GM19023 (cell line): ENCODE measurements at regions not wholly inside any gene's neighbourhood (a gene's known extent, or its start where the extent isn't known, plus 50 kb on each side); places are given as distances from the start of the nearest gene placed in this dataset.
"Not testable (repeated sequence)": the region's sequence is repeated elsewhere in the genome, so short reads cannot be mapped to it uniquely, and the experiment has no call there.

Source experiments
- ATAC-seq: cut with Tn5 transposase; IDR thresholded peaks from one replicate; pipeline ENCODE4 v1.9.1; 2021; ENCODE audit warnings: mild to moderate bottlenecking, moderate library complexity; ENCODE audit not compliant: unreplicated experiment

- ATAC-seq = no peak
Observed at GRCh38 chrX:94576367-94577004, 902.5 kb downstream of the FAM133A start.

GRCh38 chrX:94600077-94600476, 926.1 kb downstream of the FAM133A start:
- no peak for ATAC-seq

- no peak for ATAC-seq
Observed at GRCh38 chrX:94612140-94612539, 938.1 kb downstream of the FAM133A start.

- ATAC-seq = no peak
Observed at GRCh38 chrX:94633237-94633636, 959.2 kb downstream of the FAM133A start.

GRCh38 chrX:94635003-94635402, 961.0 kb downstream of the FAM133A start:
- ATAC-seq = no peak

GRCh38 chrX:94645726-94646125, 971.7 kb downstream of the FAM133A start:
- no peak for ATAC-seq

- ATAC-seq = no peak
Observed at GRCh38 chrX:94655180-94655579, 981.2 kb downstream of the FAM133A start.

GRCh38 chrX:94662689-94663088, 988.7 kb downstream of the FAM133A start:
- ATAC-seq = no peak

- no peak for ATAC-seq
Observed at GRCh38 chrX:94676285-94676684, 1002.3 kb downstream of the FAM133A start.

- ATAC-seq = no peak
Observed at GRCh38 chrX:94686071-94686470, 1012.1 kb downstream of the FAM133A start.

GRCh38 chrX:94695910-94696309, 1021.9 kb downstream of the FAM133A start:
- no peak for ATAC-seq

- ATAC-seq = not testable (repeated sequence)
Observed at GRCh38 chrX:94704348-94705256, 1030.6 kb downstream of the FAM133A start.

- no peak for ATAC-seq
Observed at GRCh38 chrX:94721386-94721785, 1047.4 kb downstream of the FAM133A start.

GRCh38 chrX:94722578-94722977, 1048.6 kb downstream of the FAM133A start:
- no peak for ATAC-seq

GRCh38 chrX:94742772-94743171, 1068.8 kb downstream of the FAM133A start:
- ATAC-seq = no peak

GRCh38 chrX:94743478-94743877, 1069.5 kb downstream of the FAM133A start:
- ATAC-seq = no peak

- no peak for ATAC-seq
Observed at GRCh38 chrX:94744786-94745185, 1070.8 kb downstream of the FAM133A start.

GRCh38 chrX:94751611-94752010, 1077.6 kb downstream of the FAM133A start:
- ATAC-seq = no peak

- no peak for ATAC-seq
Observed at GRCh38 chrX:94752434-94753169, 1078.6 kb downstream of the FAM133A start.

GRCh38 chrX:94758130-94758529, 1084.1 kb downstream of the FAM133A start:
- no peak for ATAC-seq

GRCh38 chrX:94775640-94776039, 1101.6 kb downstream of the FAM133A start:
- ATAC-seq = no peak

GRCh38 chrX:94813541-94813940, 1139.5 kb downstream of the FAM133A start:
- ATAC-seq = no peak
